WTC11 (cell line): ENCODE measurements at regions not wholly inside any gene's neighbourhood (a gene's known extent, or its start where the extent isn't known, plus 50 kb on each side); places are given as distances from the start of the nearest gene placed in this dataset.

ENCODE experiments used
- ATAC-seq: fragments of 200-7000 bp; cut with Tn5 transposase; 2 replicates; pipeline ENCODE4 v1.10.0; 2021; ENCODE audit warnings: mild to moderate bottlenecking, moderate library complexity
- CTCF ChIA-PET: fragments of 300-600 bp; sonication (Branson Sonifier 250); formaldehyde crosslinking; loops from one replicate; lab custom pipeline; 2021; ENCODE audit warnings: antibody characterized with exemption; lab: Charles Lee
- POLR2A ChIA-PET: fragments of 350-600 bp; sonication (Branson Sonifier 250); formaldehyde crosslinking; loops from one replicate; lab custom pipeline; 2021; ENCODE audit warnings: antibody characterized with exemption; lab: Charles Lee
- DNase-seq: peaks from one replicate; pipeline ENCODE4 v3.0.0; 2021; ENCODE audit warnings: low spot score
- H3K27ac Mint-ChIP-seq: 2 replicates; pipeline ENCODE4 v1.8.0; 2021; ENCODE audit warnings: mixed read lengths
- H3K27me3 Mint-ChIP-seq: 2 replicates; pipeline ENCODE4 v1.8.0; 2021; ENCODE audit warnings: low read depth, mild to moderate bottlenecking, moderate library complexity, mixed read lengths
- H3K36me3 Mint-ChIP-seq: 2 replicates; pipeline ENCODE4 v1.8.0; 2021; ENCODE audit warnings: mixed read lengths
- H3K4me1 Mint-ChIP-seq: 2 replicates; pipeline ENCODE4 v1.8.0; 2022; ENCODE audit warnings: mixed read lengths
- H3K4me3 Mint-ChIP-seq: 2 replicates; pipeline ENCODE4 v1.8.0; 2021; ENCODE audit warnings: mild to moderate bottlenecking, moderate library complexity, mixed read lengths
- H3K9me3 Mint-ChIP-seq: 2 replicates; pipeline ENCODE4 v1.8.0; 2021; ENCODE audit warnings: mixed read lengths
- ATF2 ChIP-seq: sonication (generic); formaldehyde crosslinking; IDR thresholded peaks from 2 replicates; pipeline ENCODE4 v1.8.1; 2022; ENCODE audit warnings: low read depth, missing genetic modification reagents, borderline replicate concordance
- E2F4 ChIP-seq: sonication (generic); formaldehyde crosslinking; IDR thresholded peaks from 2 replicates; pipeline ENCODE4 v1.8.1; 2022; ENCODE audit warnings: low read depth, mild to moderate bottlenecking, moderate library complexity, missing genetic modification reagents, borderline replicate concordance
- GABPB1 ChIP-seq: sonication (generic); formaldehyde crosslinking; IDR thresholded peaks from 2 replicates; pipeline ENCODE4 v1.8.1; 2023; ENCODE audit warnings: mild to moderate bottlenecking, missing genetic modification reagents
- IRF1 ChIP-seq: sonication (generic); formaldehyde crosslinking; IDR thresholded peaks from 2 replicates; pipeline ENCODE4 v1.8.0; 2023; ENCODE audit warnings: missing genetic modification reagents
- KAT7 ChIP-seq: sonication (generic); formaldehyde crosslinking; IDR thresholded peaks from 2 replicates; pipeline ENCODE4 v1.8.1; 2023; ENCODE audit warnings: missing genetic modification reagents, mild to moderate bottlenecking, borderline replicate concordance
- NFATC4 ChIP-seq: fragments of 250-450 bp; sonication (Bioruptor Pico); IDR thresholded peaks from 2 replicates; pipeline ENCODE4 v1.9.0; 2021; ENCODE audit warnings: mild to moderate bottlenecking
- NFE2L1 ChIP-seq: sonication (generic); formaldehyde crosslinking; IDR thresholded peaks from 2 replicates; pipeline ENCODE4 v1.8.1; 2023; ENCODE audit warnings: missing genetic modification reagents
- PRRX2 ChIP-seq: fragments of 250-450 bp; sonication (Bioruptor Pico); IDR thresholded peaks from 2 replicates; pipeline ENCODE4 v1.8.0; 2021; ENCODE audit warnings: mild to moderate bottlenecking
- RORB ChIP-seq: fragments of 250-450 bp; sonication (Bioruptor Pico); IDR thresholded peaks from 2 replicates; pipeline ENCODE4 v1.9.0; 2021; ENCODE audit warnings: mild to moderate bottlenecking
- SMAD3 ChIP-seq: sonication (generic); formaldehyde crosslinking; IDR thresholded peaks from 2 replicates; pipeline ENCODE4 v1.8.0; 2022; ENCODE audit warnings: missing genetic modification reagents, mild to moderate bottlenecking, borderline replicate concordance
- STAT6 ChIP-seq: sonication (generic); formaldehyde crosslinking; conservative IDR thresholded peaks from 2 replicates; pipeline ENCODE4 v1.8.1; 2023; ENCODE audit warnings: mild to moderate bottlenecking, low read depth, missing genetic modification reagents, moderate library complexity
- TCF7 ChIP-seq: sonication (generic); formaldehyde crosslinking; IDR thresholded peaks from 2 replicates; pipeline ENCODE4 v1.8.0; 2022; ENCODE audit warnings: mild to moderate bottlenecking, low read depth, missing genetic modification reagents, moderate library complexity
- USF1 ChIP-seq: sonication (generic); formaldehyde crosslinking; IDR thresholded peaks from 2 replicates; pipeline ENCODE4 v1.8.0; 2022; ENCODE audit warnings: mild to moderate bottlenecking, missing genetic modification reagents
- ZMAT4 ChIP-seq: fragments of 250-450 bp; sonication (Bioruptor Pico); IDR thresholded peaks from 2 replicates; pipeline ENCODE4 v1.9.0; 2021; ENCODE audit warnings: mild to moderate bottlenecking
- ZNF219 ChIP-seq: sonication (generic); formaldehyde crosslinking; IDR thresholded peaks from 2 replicates; pipeline ENCODE4 v1.8.0; 2023; ENCODE audit warnings: missing genetic modification reagents, mild to moderate bottlenecking, borderline replicate concordance
- ZNF512 ChIP-seq: sonication (generic); formaldehyde crosslinking; IDR thresholded peaks from 2 replicates; pipeline ENCODE4 v1.8.1; 2022; ENCODE audit warnings: missing genetic modification reagents, borderline replicate concordance

- TF ChIP-seq TCF7: no peak
- no peak for TF ChIP-seq IRF1 (CRISPR knock-in tag)
- no peak for TF ChIP-seq ZNF219
- no peak for TF ChIP-seq KAT7 (CRISPR knock-in tag)
- TF ChIP-seq NFATC4 (CRISPR knock-in tag): no peak
These were observed 134.0 kb downstream of the IRX2 start (continued) for GRCh38 chr5:2617461-2617860.

- ATAC-seq: no peak
- Mint-ChIP-seq H3K36me3 (peaks cover 8% of the 10 kb centered on the region; the same call in 1 of the 2 replicates), H3K27ac (no peak overlapping the region), H3K4me1 (no peaks in the 10 kb centered on the region), H3K27me3 (no peaks in the 10 kb centered on the region; the same call in 1 of the 2 replicates)
- ChIA-PET CTCF (no interaction called here), POLR2A (no interaction called here)
- no peak for TF ChIP-seq SMAD3 (CRISPR knock-in tag)
- TF ChIP-seq ZNF512 (CRISPR knock-in tag): no peak
- no peak for TF ChIP-seq STAT6 (CRISPR knock-in tag)
- no peak for TF ChIP-seq ATF2 (CRISPR knock-in tag)
- TF ChIP-seq E2F4: no peak
- no peak for TF ChIP-seq NFATC4 (CRISPR knock-in tag)
- TF ChIP-seq ZMAT4 (CRISPR knock-in tag): no peak
- no peak for TF ChIP-seq USF1
- TF ChIP-seq, all 79 proteins: peak for 0
- peaks cover 18% of the 10 kb centered on the region for H3K9me3 Mint-ChIP-seq
- no peak overlapping the region for H3K4me3 Mint-ChIP-seq
- DNase-seq: no peak
These were observed 135.6 kb downstream of the IRX2 start for GRCh38 chr5:2615917-2616316.

- Mint-ChIP-seq H3K36me3 (peaks cover 8% of the 10 kb centered on the region; the same call in 1 of the 2 replicates), H3K4me1 (no peaks in the 10 kb centered on the region), H3K9me3 (peaks cover 18% of the 10 kb centered on the region), H3K27me3 (no peaks in the 10 kb centered on the region; the same call in 1 of the 2 replicates), H3K27ac (no peak overlapping the region), H3K4me3 (no peak overlapping the region)
- POLR2A ChIA-PET: no interaction called here
- TF ChIP-seq USF1: no peak
- no peak for TF ChIP-seq RORB (CRISPR knock-in tag)
- TF ChIP-seq ZNF512 (CRISPR knock-in tag): no peak
- TF ChIP-seq PRRX2 (CRISPR knock-in tag): no peak
- TF ChIP-seq NFE2L1: no peak
- TF ChIP-seq GABPB1 (CRISPR knock-in tag): no peak
- CTCF ChIA-PET: no interaction called here
- no peak for DNase-seq
- no peak for ATAC-seq
These were observed 136.9 kb downstream of the IRX2 start for GRCh38 chr5:2614571-2614970.
